GM18867 (cell line): ENCODE measurements at regions not wholly inside any gene's neighbourhood (a gene's known extent, or its start where the extent isn't known, plus 50 kb on each side); places are given as distances from the start of the nearest gene placed in this dataset.

Experiments
- ATAC-seq: cut with Tn5 transposase; IDR thresholded peaks from one replicate; pipeline ENCODE4 v1.9.1; 2021; ENCODE audit warnings: mild to moderate bottlenecking, moderate library complexity; ENCODE audit not compliant: unreplicated experiment

- ATAC-seq, result no peak
Measured at GRCh38 chr6:134744301-134744700, 205.6 kb downstream of the ALDH8A1 start.

DNA sequence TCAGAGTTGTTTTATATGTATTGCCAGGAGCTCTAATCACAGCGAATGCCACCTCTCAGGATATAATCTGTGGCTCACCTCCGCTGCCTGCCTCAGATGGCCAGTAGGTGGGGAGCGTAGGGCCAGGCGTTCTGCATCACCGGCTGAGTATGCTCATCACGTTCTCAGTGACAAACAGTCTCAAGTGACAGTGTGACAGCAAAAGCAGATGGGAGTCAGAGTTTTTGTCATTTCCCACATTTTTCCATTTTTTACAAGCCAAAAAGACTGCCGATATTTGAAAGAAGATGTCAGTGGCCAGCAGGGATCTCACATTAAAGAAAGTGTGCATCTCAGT lies 208.7 kb downstream of the ALDH8A1 start:
- peak; percentile 80 for ATAC-seq

DNA sequence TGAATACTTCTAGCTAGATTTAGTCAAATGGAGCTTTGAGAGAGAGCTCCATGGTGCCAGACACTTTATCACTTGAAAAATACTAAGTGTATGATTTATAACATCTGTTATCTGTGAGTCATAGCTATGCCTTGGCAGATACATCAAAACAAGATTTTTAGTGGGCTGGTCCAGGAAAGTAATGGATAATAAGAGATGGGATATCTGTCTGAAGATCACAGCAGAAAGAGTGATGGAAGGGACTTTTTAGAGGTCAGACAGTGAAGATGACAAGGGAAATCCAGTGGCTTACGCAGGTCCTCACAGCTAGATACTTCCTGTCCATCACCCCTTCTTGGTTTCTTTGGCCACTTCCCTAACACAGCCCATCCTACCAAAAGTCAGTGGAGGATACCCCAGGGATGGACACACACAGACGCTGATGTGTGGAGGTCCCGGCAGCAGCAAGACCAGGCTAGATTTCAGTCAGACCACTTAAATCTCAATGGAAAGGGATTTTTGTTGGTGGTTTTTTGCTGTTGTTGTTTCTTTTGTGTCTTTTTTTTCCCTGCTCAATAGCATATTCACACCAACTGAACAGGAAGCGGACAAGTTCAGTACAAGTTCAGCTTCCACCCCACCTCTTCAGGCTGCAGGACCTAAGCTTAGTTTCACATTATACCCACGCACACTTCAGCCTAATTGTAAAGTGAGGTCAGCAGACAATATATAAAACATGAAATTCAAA lies 209.3 kb downstream of the ALDH8A1 start:
- peak; percentile 50 for ATAC-seq

- ATAC-seq, result no peak
Measured at GRCh38 chr6:134740027-134740373, 209.9 kb downstream of the ALDH8A1 start.

GRCh38 chr6:134739299-134740026 lies 210.4 kb downstream of the ALDH8A1 start:
- ATAC-seq, result no peak

DNA sequence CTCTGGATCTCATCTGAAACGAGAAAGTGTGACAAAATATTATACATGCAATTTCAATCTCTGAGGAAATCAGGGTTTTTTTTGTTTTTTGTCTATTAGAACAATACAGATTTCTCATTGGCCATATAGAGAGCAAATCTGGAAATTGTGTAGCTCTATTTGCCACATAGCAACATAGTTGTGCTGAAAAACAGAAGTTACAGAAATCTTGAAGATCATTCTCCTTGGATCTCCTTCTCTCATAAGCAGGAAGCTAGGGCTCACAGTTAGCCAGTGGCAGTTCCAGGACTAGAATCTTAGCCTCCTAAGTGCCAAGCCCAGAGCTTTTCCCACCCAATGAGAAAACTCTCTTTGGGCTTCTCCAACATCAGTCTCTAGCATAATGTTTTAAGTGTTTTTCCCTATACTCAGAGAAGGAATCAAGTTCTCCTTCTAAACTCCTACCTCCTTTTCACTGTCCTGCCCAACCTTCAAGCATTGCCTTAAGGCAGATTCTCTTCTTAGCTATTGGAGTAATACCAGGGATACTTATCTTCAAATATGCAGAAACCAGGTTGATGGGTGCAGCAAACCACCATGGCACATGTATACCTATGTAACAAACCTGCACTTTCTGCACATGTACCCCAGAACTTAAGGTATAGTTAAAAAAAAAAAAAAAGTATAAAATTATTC lies 211.6 kb downstream of the ALDH8A1 start:
- ATAC-seq, result no peak

DNA sequence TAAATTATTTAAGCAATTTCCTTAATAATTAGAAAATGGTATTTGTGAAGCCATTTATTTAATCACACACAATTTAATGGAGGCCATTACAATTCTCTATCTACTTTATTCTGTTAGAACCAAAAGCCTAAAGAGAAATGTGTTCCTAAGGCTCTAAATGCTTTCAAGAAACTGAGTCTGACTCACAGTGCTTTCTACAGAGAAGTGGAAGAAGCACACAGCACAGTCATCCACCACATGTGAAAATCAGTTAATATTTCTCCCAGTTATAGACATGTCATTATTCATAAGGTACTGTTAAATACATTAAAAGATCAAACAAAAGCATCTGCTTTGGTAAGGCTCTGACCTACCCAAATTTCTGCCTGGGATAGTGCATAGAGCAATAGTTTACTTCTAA lies 214.4 kb downstream of the ALDH8A1 start:
- no peak for ATAC-seq

DNA sequence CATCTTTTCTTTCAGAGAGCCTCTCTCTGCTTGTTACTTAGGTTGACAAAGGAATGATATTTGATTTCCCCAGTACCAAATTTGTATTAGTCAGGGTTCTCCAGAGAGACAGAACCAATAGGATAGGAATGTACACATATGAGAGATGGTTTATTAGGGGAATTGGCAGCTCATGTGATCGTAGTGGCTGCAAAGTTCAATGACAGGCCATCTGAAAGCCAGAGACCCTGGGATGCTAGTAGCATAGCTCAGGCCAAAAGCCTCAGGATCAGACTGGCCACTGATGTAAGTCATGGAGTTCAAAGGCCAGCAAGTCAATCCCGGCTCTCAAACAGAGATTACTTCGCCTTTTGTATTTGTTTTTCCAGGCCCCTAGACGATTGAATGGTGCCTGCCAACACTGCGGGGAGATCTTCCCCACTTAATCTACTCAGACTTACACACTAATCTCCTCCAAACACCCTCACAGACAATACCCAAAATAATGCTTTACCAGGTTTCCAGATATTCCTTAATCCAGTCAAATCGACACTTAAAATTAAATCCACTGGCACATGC lies 215.5 kb downstream of the ALDH8A1 start:
- ATAC-seq, result no peak

- no peak for ATAC-seq
Measured at GRCh38 chr6:134733801-134734200, 216.1 kb downstream of the ALDH8A1 start.

- ATAC-seq, result no peak
Measured at GRCh38 chr6:134732763-134733162, 217.1 kb downstream of the ALDH8A1 start.

DNA sequence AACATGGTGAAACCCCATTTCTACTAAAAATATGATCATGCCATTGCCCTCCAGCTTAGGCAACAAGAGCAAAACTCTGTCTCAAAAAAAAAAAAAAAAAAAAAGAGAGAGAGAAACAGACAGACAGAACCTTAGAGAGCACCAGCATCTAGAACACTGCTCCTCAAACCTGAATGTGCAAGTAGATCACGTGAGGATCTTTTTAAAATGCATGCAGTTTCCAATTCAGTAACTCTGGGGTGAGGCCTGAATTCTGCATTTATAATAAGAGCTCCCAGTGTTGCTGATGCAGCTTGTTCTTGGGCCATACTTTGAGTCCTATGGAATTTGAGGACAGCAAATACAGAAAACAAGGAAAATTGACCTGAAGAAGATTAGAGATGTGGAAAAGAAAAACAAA lies 218.3 kb downstream of the ALDH8A1 start:
- no peak for ATAC-seq

DNA sequence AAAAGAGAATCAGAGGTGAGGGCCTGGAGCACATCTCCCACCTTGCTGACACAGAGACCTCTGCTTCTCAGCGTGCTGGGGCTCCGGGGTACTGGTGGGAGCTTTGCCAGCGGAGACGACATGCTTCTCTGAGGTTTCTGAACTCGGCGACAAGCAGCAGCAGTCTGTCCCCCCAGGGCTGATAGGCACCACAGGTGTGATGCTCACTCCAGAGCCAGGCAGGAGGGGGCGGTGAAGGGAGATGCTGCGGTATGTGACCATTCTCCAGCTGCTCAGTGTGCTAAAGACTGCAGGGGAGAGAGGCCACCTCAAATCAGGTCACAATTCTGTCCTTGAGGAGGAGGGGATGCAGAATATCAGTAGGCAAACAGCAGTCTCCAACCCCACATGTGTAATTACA lies 219.9 kb downstream of the ALDH8A1 start:
- no peak for ATAC-seq

GRCh38 chr6:134729561-134729960 lies 220.3 kb downstream of the ALDH8A1 start:
- no peak for ATAC-seq

DNA sequence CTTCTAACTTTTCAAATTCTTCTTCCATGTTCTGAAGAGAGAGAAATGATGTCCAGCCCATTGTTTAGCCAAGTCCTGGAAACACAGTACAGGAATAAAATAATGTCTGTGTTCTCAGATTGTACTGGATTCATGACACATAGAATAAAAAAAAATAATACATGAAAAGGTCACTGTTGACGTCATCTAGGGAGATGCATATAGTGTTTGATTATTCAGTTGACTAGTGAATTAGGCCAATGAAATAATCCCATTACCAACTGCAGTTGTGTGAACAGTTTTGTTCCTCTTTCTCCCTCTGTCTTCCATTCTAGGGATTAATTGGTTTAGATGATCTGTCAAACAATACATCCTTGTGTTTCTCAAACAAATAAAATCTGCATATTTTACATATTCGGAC lies 222.8 kb downstream of the ALDH8A1 start:
- no peak for ATAC-seq

GRCh38 chr6:134725590-134725989 lies 224.3 kb downstream of the ALDH8A1 start:
- ATAC-seq, result no peak

- ATAC-seq, result no peak
Measured at GRCh38 chr6:134724771-134725340, 225.0 kb downstream of the ALDH8A1 start.

GRCh38 chr6:134723081-134723871 lies 226.6 kb downstream of the ALDH8A1 start:
- no peak for ATAC-seq

DNA sequence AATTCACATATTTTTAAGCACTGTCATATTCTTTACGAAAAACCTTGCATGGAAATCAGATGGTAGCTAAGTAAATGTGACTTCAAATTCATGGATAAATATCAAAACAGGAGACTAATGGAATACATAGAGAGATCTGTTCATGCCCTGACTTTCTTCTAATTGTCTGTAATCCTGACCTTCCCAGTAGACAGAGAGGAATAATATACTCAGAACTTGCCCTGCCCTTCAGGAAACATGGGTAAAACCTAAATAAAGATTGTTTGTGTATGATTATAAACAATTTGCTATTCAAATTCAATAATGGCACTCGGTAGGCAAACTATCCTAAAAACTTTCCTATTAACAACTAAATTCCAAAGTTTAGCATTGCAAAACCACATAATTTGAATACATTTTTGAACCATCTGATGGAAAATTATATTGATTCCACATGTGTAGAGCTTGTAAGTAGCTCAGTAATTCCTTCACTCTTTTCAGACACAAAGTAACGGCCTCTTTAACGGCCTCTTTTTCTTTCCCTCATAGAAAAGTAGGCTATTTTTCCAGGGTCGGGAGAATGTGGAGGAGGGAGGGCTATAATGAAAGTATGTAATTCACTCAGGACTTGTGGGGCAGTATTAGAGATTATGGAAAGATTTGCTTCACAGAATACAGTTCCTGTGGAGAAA lies 227.6 kb downstream of the ALDH8A1 start:
- ATAC-seq, result no peak

GRCh38 chr6:134721060-134721405 lies 228.9 kb downstream of the ALDH8A1 start:
- ATAC-seq, result no peak

DNA sequence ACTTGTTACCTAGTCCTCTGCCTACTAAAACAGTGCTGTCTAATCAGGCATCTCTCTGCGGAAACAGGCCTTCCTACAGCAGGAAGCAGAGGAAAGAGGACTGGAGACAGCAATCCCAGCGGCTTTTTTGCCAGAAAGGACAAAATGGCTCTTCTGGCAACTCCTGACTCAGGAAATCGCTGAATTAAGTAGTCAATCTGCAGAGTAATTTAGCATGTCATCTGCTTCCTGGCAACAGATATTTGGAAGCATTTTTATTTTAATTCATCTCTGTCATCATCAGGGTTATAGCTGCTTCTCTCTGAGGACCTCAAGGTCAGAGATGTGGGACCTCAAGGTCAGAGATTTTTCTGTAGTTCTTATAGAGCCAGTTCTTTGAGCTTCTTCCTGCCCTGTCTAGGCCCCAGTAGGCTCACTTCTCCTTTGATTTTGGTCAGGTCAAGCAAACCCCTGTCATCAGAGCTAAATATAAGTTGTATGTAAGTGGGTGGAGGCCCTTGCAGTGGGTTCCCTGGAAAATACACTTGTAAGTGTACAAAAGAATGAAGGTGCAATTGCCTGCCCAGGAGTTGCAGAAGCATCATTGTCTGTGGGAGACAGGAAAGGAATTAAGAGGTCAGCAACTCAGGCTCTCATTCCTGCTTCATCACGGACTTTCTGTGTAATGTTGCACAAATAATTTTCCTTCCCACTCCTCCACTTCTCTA lies 229.4 kb downstream of the ALDH8A1 start:
- ATAC-seq, result no peak
